K562 (cell line): ENCODE measurements at regions not wholly inside any gene's neighbourhood (a gene's known extent, or its start where the extent isn't known, plus 50 kb on each side); places are given as distances from the start of the nearest gene placed in this dataset.

Source experiments
- ATAC-seq: fragments of 200-7000 bp; cut with Tn5 transposase; 3 replicates; pipeline ENCODE4 v1.9.1; 2020; ENCODE audit warnings: moderate library complexity
- BruUV-seq: library from RNA; stranded (reverse); fragments of 400-500 nt; replicated peaks from 2 replicates; lab custom pipeline; 2021; lab: Mats Ljungman, UMichigan
- CTCF ChIA-PET: fragments of 300-600 bp; formaldehyde crosslinking; extraction: SDS; loops from one replicate; lab custom pipeline; 2021; ENCODE audit warnings: low intra/inter-chr PET ratio; lab: Yijun Ruan, JAX
- POLR2A ChIA-PET: fragments of 300-600, 350-650 bp; sonication (Branson Sonifier 250); formaldehyde crosslinking; extraction: SDS; loops from one replicate; lab custom pipeline; 2021; ENCODE audit warnings: antibody characterized with exemption, inconsistent platforms; lab: Yijun Ruan, JAX
- DNase-seq, 4 experiments: peaks; one replicate each; pipeline versions ENCODE4 v3.0.0 to v3.0.0-alpha.2; 2011 to 2018; ENCODE audit warnings: low spot score in 3 of 4, mixed read lengths in 3 of 4; ENCODE audit errors: extremely low read depth in 1 of 4
- FAIRE-seq: peaks from 2 replicates; lab custom pipeline; 2011; peaks lifted over from hg19 to GRCh38; lab: Jason Lieb, UNC
- H2AFZ ChIP-seq: 2 replicates; pipeline ENCODE4 v1.6.0; 2011; ENCODE audit warnings: low read depth, low read length, control low read depth, inconsistent platforms
- H3K27ac ChIP-seq: fragments of 200-600 bp; 3 replicates; pipeline ENCODE4 v1.8.0; 2011; ENCODE audit warnings: low read depth, mild to moderate bottlenecking, control low read depth, inconsistent platforms, low read length, moderate library complexity, mixed read lengths; ENCODE audit errors: extremely low read depth
- H3K27me3 ChIP-seq, 2 experiments: fragments of 300-600 bp in 1 of 2; 2 replicates in 1 of 2; 3 replicates in 1 of 2; pipeline versions ENCODE4 v1.6.0 to v1.8.0; 2011; ENCODE audit warnings: inconsistent platforms in 2 of 2, low read length in 2 of 2, mild to moderate bottlenecking in 1 of 2, mixed read lengths in 1 of 2, moderate library complexity in 1 of 2; ENCODE audit not compliant: control insufficient read depth in 2 of 2, insufficient read depth in 2 of 2
- H3K36me3 ChIP-seq: fragments of 300-600 bp; 3 replicates; pipeline ENCODE4 v1.8.0; 2011; ENCODE audit warnings: mild to moderate bottlenecking, low read length, inconsistent platforms; ENCODE audit not compliant: control insufficient read depth, insufficient read depth
- H3K4me1 ChIP-seq, 2 experiments: fragments of 200-600 bp in 1 of 2; replicated peaks in 1 of 2; 2 replicates in 1 of 2; 3 replicates in 1 of 2; pipeline versions ENCODE4 v1.5.1 to v1.8.0; 2011; ENCODE audit warnings: inconsistent platforms in 2 of 2, low read length in 2 of 2, mild to moderate bottlenecking in 1 of 2, mixed read lengths in 1 of 2, moderate library complexity in 1 of 2; ENCODE audit not compliant: control insufficient read depth in 2 of 2, insufficient read depth in 2 of 2
- H3K4me2 ChIP-seq: 2 replicates; pipeline ENCODE4 v1.6.1; 2011; ENCODE audit warnings: low read length, control low read depth, inconsistent platforms, mixed read lengths; ENCODE audit not compliant: insufficient read depth
- H3K4me3 ChIP-seq: fragments of 200-600 bp; sonication (generic), shearing (Covaris generic); 2 replicates; pipeline ENCODE4 v1.5.1; 2016; ENCODE audit warnings: control low read depth, inconsistent platforms
- H3K79me2 ChIP-seq: fragments of 200-600 bp; 3 replicates; pipeline ENCODE4 v1.8.0; 2011; ENCODE audit warnings: low read length, inconsistent platforms; ENCODE audit not compliant: control insufficient read depth, insufficient read depth
- H3K9ac ChIP-seq, 2 experiments: 2 replicates each; pipeline versions ENCODE4 v1.6.0 to v1.6.1; 2011; ENCODE audit warnings: low read depth in 2 of 2, low read length in 2 of 2, control low read depth in 1 of 2, inconsistent platforms in 1 of 2, mild to moderate bottlenecking in 1 of 2, mixed read lengths in 1 of 2; ENCODE audit not compliant: insufficient read depth in 1 of 2
- H3K9me1 ChIP-seq: one replicate; pipeline ENCODE4 v1.6.0; 2011; ENCODE audit warnings: inconsistent platforms, mild to moderate bottlenecking, low read length, moderate library complexity; ENCODE audit not compliant: control insufficient read depth, insufficient read depth
- H3K9me3 ChIP-seq: replicated peaks from 2 replicates; pipeline ENCODE4 v1.5.1; 2011; ENCODE audit warnings: low read depth, low read length, inconsistent platforms; ENCODE audit not compliant: control insufficient read depth, insufficient read depth
- H4K20me1 ChIP-seq: replicated peaks from 2 replicates; pipeline ENCODE4 v1.6.1; 2011; ENCODE audit warnings: low read length, inconsistent platforms, mixed read lengths; ENCODE audit not compliant: control insufficient read depth, insufficient read depth
- ARID2 ChIP-seq: fragments of 450-650 bp; IDR thresholded peaks from 2 replicates; pipeline ENCODE4 v1.6.1; 2017; ENCODE audit warnings: antibody characterized with exemption, mild to moderate bottlenecking
- HIVEP1 ChIP-seq: fragments of 250-450 bp; sonication (Bioruptor Pico); IDR thresholded peaks from 2 replicates; pipeline ENCODE4 v1.4.0; 2020; ENCODE audit warnings: mild to moderate bottlenecking
- KDM4B ChIP-seq, 2 experiments: fragments of 450-650 bp in 1 of 2; sonication (generic) in 1 of 2; IDR thresholded peaks; 2 replicates each; pipeline ENCODE4 v1.6.1; 2016 to 2017; ENCODE audit warnings: borderline replicate concordance in 2 of 2, antibody characterized with exemption in 1 of 2, low read depth in 1 of 2, mild to moderate bottlenecking in 1 of 2
- NR1H2 ChIP-seq: sonication (generic); formaldehyde crosslinking; IDR thresholded peaks from 2 replicates; pipeline ENCODE4 v1.4.0; 2020; ENCODE audit warnings: mild to moderate bottlenecking, missing genetic modification reagents
- PCBP1 ChIP-seq: fragments of 200-400 bp; formaldehyde crosslinking; IDR thresholded peaks from 2 replicates; pipeline ENCODE4 v1.6.1; 2018; ENCODE audit warnings: mild to moderate bottlenecking, low read depth, low read length; ENCODE audit not compliant: poor library complexity, severe bottlenecking
- POLR2B ChIP-seq: fragments of 450-650 bp; IDR thresholded peaks from 2 replicates; pipeline ENCODE4 v1.6.1; 2018; ENCODE audit warnings: low read depth; ENCODE audit not compliant: partially characterized antibody
- SRF ChIP-seq, 2 experiments: fragments of 250-450, 450-650 bp in 1 of 2; sonication (Bioruptor Pico) in 1 of 2; sonication (generic) in 1 of 2; formaldehyde crosslinking; IDR thresholded peaks; 2 replicates each; pipeline versions ENCODE4 v1.5.0 to v1.5.1; 2020 to 2022; ENCODE audit warnings: mild to moderate bottlenecking in 1 of 2, missing genetic modification reagents in 1 of 2
- SRSF3 ChIP-seq: fragments of 200-400 bp; formaldehyde crosslinking; IDR thresholded peaks from 2 replicates; pipeline ENCODE4 v1.6.1; 2016; ENCODE audit warnings: mild to moderate bottlenecking, low read length, moderate library complexity; ENCODE audit not compliant: insufficient read depth
- TAF15 ChIP-seq: fragments of 200-400 bp; formaldehyde crosslinking; IDR thresholded peaks from 2 replicates; pipeline ENCODE4 v1.6.1; 2017; ENCODE audit warnings: mild to moderate bottlenecking, low read depth, low read length, moderate library complexity
- TFAM ChIP-seq: fragments of 250-450 bp; sonication (Bioruptor Pico); conservative IDR thresholded peaks from 2 replicates; pipeline ENCODE4 v1.5.0; 2021; ENCODE audit warnings: mild to moderate bottlenecking, moderate library complexity
- ZNF23 ChIP-seq: fragments of 250-450 bp; sonication (Bioruptor Pico); IDR thresholded peaks from 2 replicates; pipeline ENCODE4 v1.4.0; 2020; ENCODE audit warnings: mild to moderate bottlenecking
- ZSCAN29 ChIP-seq: fragments of 450-650 bp; IDR thresholded peaks from 2 replicates; pipeline ENCODE4 v1.6.1; 2017
- WGBS: fragments of 100-300 bp; shearing (Covaris generic); methylation state at CpG from one replicate; pipeline ENCODE4 v1.1.6; 2016; ENCODE audit warnings: low coverage, mixed read lengths; ENCODE audit not compliant: insufficient coverage; ENCODE audit errors: missing lambda C conversion rate; 5-methylcytosine and 5-hydroxymethylcytosine counted together
- in situ Hi-C: fragments of 300-500 bp; cut with MboI; formaldehyde crosslinking; loops from 4 replicates; pipeline ENCODE4 v1.15.0; 2018; ENCODE audit warnings: inconsistent platforms, mixed read lengths
- intact Hi-C: fragments of 100-400 bp; cut with micrococcal nuclease; formaldehyde crosslinking; loops from 2 replicates; pipeline ENCODE4 v1.14.2; 2022
- TF ChIP-seq, protein P1 (sequence below): sonication (generic); formaldehyde crosslinking; IDR thresholded peaks from 2 replicates; pipeline ENCODE4 v1.8.0; 2022; ENCODE audit warnings: mild to moderate bottlenecking, missing genetic modification reagents
- TF ChIP-seq, protein P2 (sequence below): fragments of 250-450 bp; sonication (Bioruptor Pico); IDR thresholded peaks from 2 replicates; pipeline ENCODE4 v1.5.0; 2020; ENCODE audit warnings: mild to moderate bottlenecking
- TF ChIP-seq, protein P3 (sequence below): fragments of 450-650 bp; IDR thresholded peaks from 2 replicates; pipeline ENCODE4 v1.6.1; 2017; ENCODE audit warnings: antibody characterized with exemption

DNA sequence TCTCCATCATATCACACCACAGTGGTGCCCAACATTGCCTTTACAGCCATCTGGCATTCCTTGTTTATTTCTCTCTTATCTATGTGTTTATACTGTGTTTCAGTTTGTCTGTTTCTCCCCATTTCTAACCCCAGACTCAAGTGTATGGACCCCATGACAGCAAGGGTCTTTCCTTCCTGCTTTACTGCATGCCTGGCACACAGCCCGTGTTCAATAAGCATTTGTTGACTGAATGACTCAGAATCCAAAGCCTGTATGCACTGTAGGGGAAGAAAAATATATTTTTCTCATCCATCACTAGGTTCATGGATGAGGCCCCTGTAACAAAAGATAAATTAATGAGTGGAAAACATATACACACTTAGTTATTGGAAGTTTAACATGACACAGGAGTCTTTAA lies 190.8 kb upstream of the SEMA6A start:
- Histone ChIP-seq H3K4me2 (no peak overlapping the region), H3K9ac (no peak overlapping the region)
- TF ChIP-seq, protein P1, sequence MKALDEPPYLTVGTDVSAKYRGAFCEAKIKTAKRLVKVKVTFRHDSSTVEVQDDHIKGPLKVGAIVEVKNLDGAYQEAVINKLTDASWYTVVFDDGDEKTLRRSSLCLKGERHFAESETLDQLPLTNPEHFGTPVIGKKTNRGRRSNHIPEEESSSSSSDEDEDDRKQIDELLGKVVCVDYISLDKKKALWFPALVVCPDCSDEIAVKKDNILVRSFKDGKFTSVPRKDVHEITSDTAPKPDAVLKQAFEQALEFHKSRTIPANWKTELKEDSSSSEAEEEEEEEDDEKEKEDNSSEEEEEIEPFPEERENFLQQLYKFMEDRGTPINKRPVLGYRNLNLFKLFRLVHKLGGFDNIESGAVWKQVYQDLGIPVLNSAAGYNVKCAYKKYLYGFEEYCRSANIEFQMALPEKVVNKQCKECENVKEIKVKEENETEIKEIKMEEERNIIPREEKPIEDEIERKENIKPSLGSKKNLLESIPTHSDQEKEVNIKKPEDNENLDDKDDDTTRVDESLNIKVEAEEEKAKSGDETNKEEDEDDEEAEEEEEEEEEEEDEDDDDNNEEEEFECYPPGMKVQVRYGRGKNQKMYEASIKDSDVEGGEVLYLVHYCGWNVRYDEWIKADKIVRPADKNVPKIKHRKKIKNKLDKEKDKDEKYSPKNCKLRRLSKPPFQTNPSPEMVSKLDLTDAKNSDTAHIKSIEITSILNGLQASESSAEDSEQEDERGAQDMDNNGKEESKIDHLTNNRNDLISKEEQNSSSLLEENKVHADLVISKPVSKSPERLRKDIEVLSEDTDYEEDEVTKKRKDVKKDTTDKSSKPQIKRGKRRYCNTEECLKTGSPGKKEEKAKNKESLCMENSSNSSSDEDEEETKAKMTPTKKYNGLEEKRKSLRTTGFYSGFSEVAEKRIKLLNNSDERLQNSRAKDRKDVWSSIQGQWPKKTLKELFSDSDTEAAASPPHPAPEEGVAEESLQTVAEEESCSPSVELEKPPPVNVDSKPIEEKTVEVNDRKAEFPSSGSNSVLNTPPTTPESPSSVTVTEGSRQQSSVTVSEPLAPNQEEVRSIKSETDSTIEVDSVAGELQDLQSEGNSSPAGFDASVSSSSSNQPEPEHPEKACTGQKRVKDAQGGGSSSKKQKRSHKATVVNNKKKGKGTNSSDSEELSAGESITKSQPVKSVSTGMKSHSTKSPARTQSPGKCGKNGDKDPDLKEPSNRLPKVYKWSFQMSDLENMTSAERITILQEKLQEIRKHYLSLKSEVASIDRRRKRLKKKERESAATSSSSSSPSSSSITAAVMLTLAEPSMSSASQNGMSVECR (CRISPR knock-in tag), result no peak
- TF ChIP-seq SRSF3, result no peak
- TF ChIP-seq ZSCAN29, result no peak
- TF ChIP-seq HIVEP1 (CRISPR knock-in tag), result no peak
- TF ChIP-seq TAF15, result no peak
- no peak for TF ChIP-seq POLR2B
- no peak for TF ChIP-seq TFAM (CRISPR knock-in tag)
- no peak for TF ChIP-seq NR1H2 (CRISPR knock-in tag)
- TF ChIP-seq ZNF23 (CRISPR knock-in tag), result no peak
- no peak for TF ChIP-seq ARID2
- no peak for TF ChIP-seq KDM4B (IDR thresholded peaks at IDR 0.05; ENCODE audit: borderline replicate concordance in 2 of 2, low read depth in 1 of 2)
- TF ChIP-seq SRF (CRISPR knock-in tag; IDR thresholded peaks at IDR 0.05), result no peak
- TF ChIP-seq, protein P2, sequence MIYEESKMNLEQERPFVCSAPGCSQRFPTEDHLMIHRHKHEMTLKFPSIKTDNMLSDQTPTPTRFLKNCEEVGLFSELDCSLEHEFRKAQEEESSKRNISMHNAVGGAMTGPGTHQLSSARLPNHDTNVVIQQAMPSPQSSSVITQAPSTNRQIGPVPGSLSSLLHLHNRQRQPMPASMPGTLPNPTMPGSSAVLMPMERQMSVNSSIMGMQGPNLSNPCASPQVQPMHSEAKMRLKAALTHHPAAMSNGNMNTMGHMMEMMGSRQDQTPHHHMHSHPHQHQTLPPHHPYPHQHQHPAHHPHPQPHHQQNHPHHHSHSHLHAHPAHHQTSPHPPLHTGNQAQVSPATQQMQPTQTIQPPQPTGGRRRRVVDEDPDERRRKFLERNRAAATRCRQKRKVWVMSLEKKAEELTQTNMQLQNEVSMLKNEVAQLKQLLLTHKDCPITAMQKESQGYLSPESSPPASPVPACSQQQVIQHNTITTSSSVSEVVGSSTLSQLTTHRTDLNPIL (CRISPR knock-in tag), result no peak
- TF ChIP-seq PCBP1, result no peak
- TF ChIP-seq, protein P3, sequence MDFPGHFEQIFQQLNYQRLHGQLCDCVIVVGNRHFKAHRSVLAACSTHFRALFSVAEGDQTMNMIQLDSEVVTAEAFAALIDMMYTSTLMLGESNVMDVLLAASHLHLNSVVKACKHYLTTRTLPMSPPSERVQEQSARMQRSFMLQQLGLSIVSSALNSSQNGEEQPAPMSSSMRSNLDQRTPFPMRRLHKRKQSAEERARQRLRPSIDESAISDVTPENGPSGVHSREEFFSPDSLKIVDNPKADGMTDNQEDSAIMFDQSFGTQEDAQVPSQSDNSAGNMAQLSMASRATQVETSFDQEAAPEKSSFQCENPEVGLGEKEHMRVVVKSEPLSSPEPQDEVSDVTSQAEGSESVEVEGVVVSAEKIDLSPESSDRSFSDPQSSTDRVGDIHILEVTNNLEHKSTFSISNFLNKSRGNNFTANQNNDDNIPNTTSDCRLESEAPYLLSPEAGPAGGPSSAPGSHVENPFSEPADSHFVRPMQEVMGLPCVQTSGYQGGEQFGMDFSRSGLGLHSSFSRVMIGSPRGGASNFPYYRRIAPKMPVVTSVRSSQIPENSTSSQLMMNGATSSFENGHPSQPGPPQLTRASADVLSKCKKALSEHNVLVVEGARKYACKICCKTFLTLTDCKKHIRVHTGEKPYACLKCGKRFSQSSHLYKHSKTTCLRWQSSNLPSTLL, result no peak

More for the DNA sequence above, 190.8 kb upstream of the SEMA6A start:
- Histone ChIP-seq H3K27me3 (no peaks in the 10 kb centered on the region), H4K20me1 (no peaks in the 10 kb centered on the region), H3K4me1 (no peaks in the 10 kb centered on the region), H3K4me3 (no peak overlapping the region), H3K79me2 (no peaks in the 10 kb centered on the region), H2AFZ (no peak overlapping the region), H3K9me3 (no peaks in the 10 kb centered on the region), H3K27ac (no peak overlapping the region), H3K9me1 (no peaks in the 10 kb centered on the region), H3K36me3 (no peaks in the 10 kb centered on the region)
- intact Hi-C loops, result no loop called here
- in situ Hi-C loops, result no loop called here
- ATAC-seq (no peak), DNase-seq (no peak), FAIRE-seq (no peak)
- no TSS peak for BruUV-seq
- 0% methylated on average over 1 of the region's 1 CpG for WGBS
- ChIA-PET POLR2A (no interaction called here), CTCF (no interaction called here)
